Right lobe of liver (tissue), 6 donors: ENCODE measurements at regions not wholly inside any gene's neighbourhood (a gene's known extent, or its start where the extent isn't known, plus 50 kb on each side); places are given as distances from the start of the nearest gene placed in this dataset.

ENCODE experiments used
- ATAC-seq, 4 donors: fragments of 200-7000 bp; cut with Tn5 transposase; one replicate each; pipeline ENCODE4 v1.9.1; 2020; ENCODE audit warnings: mild to moderate bottlenecking in 4 of 4, moderate library complexity in 4 of 4
- DNase-seq, 3 donors: peaks; one replicate each; pipeline ENCODE4 v3.0.0-alpha.2; 2020
- H3K27ac ChIP-seq, 3 donors: fragments of 200-600 bp; one replicate each; pipeline ENCODE4 v1.8.0; 2022
- H3K27me3 ChIP-seq, 2 donors: fragments of 200-600 bp; one replicate each; pipeline ENCODE4 v1.8.0; 2022
- H3K36me3 ChIP-seq, 4 donors: fragments of 200-600 bp; sonication (generic) in 1 of 4; one replicate each; pipeline versions ENCODE4 v1.5.1 to v1.8.0; 2017 to 2022; ENCODE audit warnings: control low read depth in 1 of 4
- H3K4me1 ChIP-seq, 4 donors: fragments of 200-600 bp; sonication (generic) in 1 of 4; one replicate each; pipeline versions ENCODE4 v1.5.1 to v1.8.0; 2017 to 2022; ENCODE audit warnings: control low read depth in 1 of 4
- H3K4me3 ChIP-seq, 3 donors: fragments of 200-600 bp; one replicate each; pipeline ENCODE4 v1.8.0; 2022
- H3K9me3 ChIP-seq, 4 donors: fragments of 200-600 bp; sonication (generic) in 1 of 4; one replicate each; pipeline versions ENCODE4 v1.5.1 to v1.8.0; 2017 to 2022; ENCODE audit warnings: control low read depth in 1 of 4
- CTCF ChIP-seq, 4 donors: fragments of 200-600 bp in 3 of 4; fragments of 450-650 bp in 1 of 4; IDR thresholded peaks; one replicate each; pipeline versions ENCODE4 v1.5.1 to v1.8.0; 2016 to 2022; ENCODE audit warnings: antibody characterized with exemption in 4 of 4, mild to moderate bottlenecking in 2 of 4
- POLR2A ChIP-seq: fragments of 450-650 bp; IDR thresholded peaks from one replicate; pipeline ENCODE4 v1.6.1; 2017; ENCODE audit warnings: antibody characterized with exemption, mild to moderate bottlenecking
- WGBS: methylation state at CpG from one replicate; pipeline ENCODE4 v1.1.6; 2018; ENCODE audit warnings: low coverage, low lambda C conversion rate; ENCODE audit not compliant: insufficient coverage; ENCODE audit errors: missing lambda C conversion rate; 5-methylcytosine and 5-hydroxymethylcytosine counted together
- intact Hi-C, 2 donors: fragments of 100-400 bp; cut with DNase I; formaldehyde crosslinking; loops; one replicate each; pipeline versions ENCODE4 v1.11.2 to v1.14.1; 2022
- donor health status: DM: no; HTN: yes; CAD: no.
- donor health status: DM: no; HTN: no; CAD: no.
- donor health status: DM: no; HTN: no; CAD: no.
- donor health status: DM: no; HTN: yes; CAD: no.
- donor health status: DM: no; HTN: yes; CAD: no.

- H3K4me1 ChIP-seq, result no peaks in the 10 kb centered on the region
- H3K4me3 ChIP-seq, result no peak overlapping the region
- intact Hi-C loops, result no loop called here
- ATAC-seq, result peak in 1 of 4 donors; percentile 25
- WGBS, result 93% methylated on average over 3 of the region's 7 CpGs
- TF ChIP-seq POLR2A, result no peak
- no peak for TF ChIP-seq CTCF (IDR thresholded peaks at IDR 0.05)
- H3K27ac ChIP-seq, result no peak overlapping the region
- no peaks in the 10 kb centered on the region for H3K27me3 ChIP-seq
- no peaks in the 10 kb centered on the region for H3K36me3 ChIP-seq
- DNase-seq, result peak in 1 of 3 donors; percentile 22
- peaks cover 0 to 4% (median 0%) of the 10 kb centered on the region in 4 donors for H3K9me3 ChIP-seq
These were observed 187.6 kb upstream of the CST7 start for GRCh38 chr20:24761220-24762065.

DNA sequence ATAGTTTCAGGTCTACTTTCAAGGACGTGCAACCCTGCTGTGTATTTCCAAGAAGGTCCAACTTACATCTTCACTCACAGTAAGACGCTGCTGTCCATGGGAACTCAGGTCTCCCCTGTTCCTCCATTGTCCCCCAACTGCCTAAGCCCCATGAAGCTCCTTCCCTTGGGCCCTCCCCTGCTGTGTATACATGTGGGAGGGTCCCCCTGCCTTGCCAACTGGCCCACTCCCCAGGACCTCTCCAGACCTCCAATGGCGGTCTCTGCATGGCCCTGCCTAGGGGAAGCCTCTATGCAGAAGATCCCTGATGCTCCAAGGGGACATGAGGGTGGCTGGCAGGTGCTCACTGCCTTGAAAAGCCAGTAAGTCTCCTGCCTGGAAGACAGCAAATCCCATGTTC lies 186.7 kb upstream of the CST7 start:
- ATAC-seq (no peak), DNase-seq (peak in 1 of 3 donors; percentile 20)
- Histone ChIP-seq H3K4me1 (no peaks in the 10 kb centered on the region), H3K27ac (no peak overlapping the region), H3K4me3 (no peak overlapping the region), H3K9me3 (peaks cover 0 to 4% (median 0%) of the 10 kb centered on the region in 4 donors), H3K27me3 (no peaks in the 10 kb centered on the region), H3K36me3 (no peaks in the 10 kb centered on the region)
- intact Hi-C loops, result no loop called here
- WGBS, result 50% methylated on average over 1 of the region's 3 CpGs
- no peak for TF ChIP-seq CTCF (IDR thresholded peaks at IDR 0.05)
- TF ChIP-seq POLR2A, result no peak

DNA sequence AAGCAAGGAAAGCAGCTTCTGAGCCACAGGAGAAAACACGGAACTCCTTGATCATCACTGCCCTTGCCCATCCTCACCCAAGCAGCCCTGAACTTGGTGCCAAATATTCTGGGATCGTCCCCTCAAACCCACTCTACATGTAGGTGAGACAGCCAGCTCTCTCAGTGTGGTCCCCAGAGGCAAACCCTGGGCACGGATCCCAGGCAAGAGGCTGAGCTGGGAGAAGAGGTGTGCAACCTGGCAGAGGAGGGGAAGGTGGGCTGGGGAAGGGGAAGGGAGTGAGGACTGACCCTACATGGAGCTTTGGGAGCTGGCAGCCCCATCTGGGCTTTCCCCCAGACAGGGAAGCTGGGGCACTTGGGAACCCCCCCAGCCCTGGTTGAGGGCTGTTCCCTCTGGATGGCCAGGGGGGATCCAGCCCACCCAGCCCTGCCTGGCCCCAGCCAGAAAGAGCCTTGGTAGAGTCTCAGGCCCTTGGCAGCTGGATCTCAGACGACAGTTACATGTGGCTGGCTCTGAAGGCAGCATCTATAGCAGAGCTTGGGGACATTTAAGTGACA lies 186.2 kb upstream of the CST7 start:
- no peaks in the 10 kb centered on the region for H3K27me3 ChIP-seq
- 100% methylated on average over 1 of the region's 4 CpGs for WGBS
- H3K36me3 ChIP-seq, result no peaks in the 10 kb centered on the region
- H3K4me1 ChIP-seq, result no peaks in the 10 kb centered on the region
- intact Hi-C loops, result no loop called here
- no peak overlapping the region for H3K27ac ChIP-seq
- H3K9me3 ChIP-seq, result peaks cover 0 to 4% (median 0%) of the 10 kb centered on the region in 4 donors
- H3K4me3 ChIP-seq, result no peak overlapping the region
- no peak for TF ChIP-seq POLR2A
- TF ChIP-seq CTCF (IDR thresholded peaks at IDR 0.05), result no peak
- ATAC-seq (no peak), DNase-seq (peak in 1 of 3 donors; percentile 29)

GRCh38 chr20:24763386-24764026 lies 185.6 kb upstream of the CST7 start:
- WGBS, result 33% methylated on average over 4 of the region's 26 CpGs
- no peaks in the 10 kb centered on the region for H3K4me1 ChIP-seq
- H3K36me3 ChIP-seq, result no peaks in the 10 kb centered on the region
- ATAC-seq, result no peak
- no peak overlapping the region for H3K27ac ChIP-seq
- DNase-seq, result peak in 1 of 3 donors; percentile 13
- H3K4me3 ChIP-seq, result no peak overlapping the region
- no peaks in the 10 kb centered on the region for H3K27me3 ChIP-seq
- intact Hi-C loops, result no loop called here
- no peak for TF ChIP-seq CTCF (IDR thresholded peaks at IDR 0.05)
- TF ChIP-seq POLR2A, result no peak
- H3K9me3 ChIP-seq, result peaks cover 0 to 4% (median 0%) of the 10 kb centered on the region in 4 donors
